ENCODE measurements at regions not wholly inside any gene's neighbourhood (a gene's known extent, or its start where the extent isn't known, plus 50 kb on each side); places are given as distances from the start of the nearest gene placed in this dataset.

DNA sequence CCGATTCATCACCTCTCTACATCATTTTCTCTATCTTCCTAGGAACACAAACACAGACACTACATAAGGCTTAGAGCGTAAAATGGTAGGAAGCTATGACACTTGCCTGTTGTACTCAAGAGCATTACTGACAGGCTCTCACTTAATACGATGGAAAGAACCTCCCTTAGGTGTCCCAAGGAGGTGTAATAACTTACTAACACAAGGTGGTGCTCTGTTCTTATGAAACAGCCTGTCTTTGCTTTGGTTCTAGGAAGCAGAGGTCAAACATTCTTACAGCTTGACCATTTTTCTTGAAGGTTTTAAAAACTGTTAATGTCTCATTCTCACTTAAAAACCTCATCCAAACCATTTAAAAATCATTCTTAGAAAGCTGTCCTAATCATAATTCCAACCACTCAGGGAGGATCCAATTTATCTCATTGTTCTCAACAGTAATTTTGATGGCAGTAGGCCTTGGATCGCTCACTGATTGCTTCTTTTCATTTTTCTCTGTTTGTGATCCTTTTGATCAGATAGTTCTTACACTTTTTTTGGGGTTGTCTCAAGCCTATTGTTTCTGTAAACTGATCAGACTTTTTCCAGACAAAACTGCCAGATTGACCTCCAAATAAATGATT, 317.8 kb upstream of the AGTR1 start:
- DNase-seq (ENCODE audit: low spot score), result peak; percentile 32

GRCh38 chr3:148381051-148381450, 316.7 kb upstream of the AGTR1 start:
- DNase-seq (ENCODE audit: low spot score), result no peak

GRCh38 chr3:148389916-148390315, 307.8 kb upstream of the AGTR1 start:
- no peak for DNase-seq (ENCODE audit: low spot score)

DNA sequence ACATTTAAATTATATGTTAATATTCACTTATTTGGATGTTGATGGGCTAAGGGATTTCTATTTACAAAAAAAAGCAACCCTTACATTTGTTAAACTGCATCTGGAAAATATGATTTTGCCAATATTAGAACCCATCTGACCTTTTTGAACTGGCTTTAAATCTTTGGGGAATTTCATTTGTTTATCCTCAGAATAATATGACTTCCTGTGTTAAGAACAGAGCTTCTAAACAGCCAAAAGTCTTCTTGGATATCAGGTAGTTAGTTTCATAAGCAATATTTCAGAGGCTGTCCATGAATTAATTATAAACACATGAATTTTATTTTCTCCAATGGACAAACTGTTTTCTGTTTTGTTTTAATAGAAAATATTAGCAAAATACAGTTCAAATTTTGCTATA, 301.9 kb upstream of the AGTR1 start:
- no peak for DNase-seq (ENCODE audit: low spot score)

GRCh38 chr3:148400754-148401153, 296.9 kb upstream of the AGTR1 start:
- DNase-seq (ENCODE audit: low spot score), result no peak

DNA sequence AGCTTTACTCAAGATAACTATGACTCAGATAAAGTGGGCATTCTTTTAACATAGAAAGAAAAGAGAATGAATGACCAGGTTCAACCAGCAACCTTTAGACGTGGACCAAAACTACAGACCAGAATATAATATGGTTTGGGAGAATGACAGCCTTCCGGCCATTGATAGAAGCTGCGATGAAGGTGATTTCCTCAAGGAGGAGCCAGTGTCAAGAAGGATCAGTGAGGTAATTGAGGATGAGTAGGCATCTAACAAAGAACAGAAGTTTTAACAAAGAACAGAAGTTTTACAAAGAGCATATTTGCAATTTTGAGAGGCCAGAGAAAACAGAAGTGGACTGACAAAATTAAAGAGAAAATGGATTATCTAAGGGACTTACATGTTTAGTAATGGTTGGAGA, 289.0 kb upstream of the AGTR1 start:
- no peak for DNase-seq (ENCODE audit: low spot score)

DNA sequence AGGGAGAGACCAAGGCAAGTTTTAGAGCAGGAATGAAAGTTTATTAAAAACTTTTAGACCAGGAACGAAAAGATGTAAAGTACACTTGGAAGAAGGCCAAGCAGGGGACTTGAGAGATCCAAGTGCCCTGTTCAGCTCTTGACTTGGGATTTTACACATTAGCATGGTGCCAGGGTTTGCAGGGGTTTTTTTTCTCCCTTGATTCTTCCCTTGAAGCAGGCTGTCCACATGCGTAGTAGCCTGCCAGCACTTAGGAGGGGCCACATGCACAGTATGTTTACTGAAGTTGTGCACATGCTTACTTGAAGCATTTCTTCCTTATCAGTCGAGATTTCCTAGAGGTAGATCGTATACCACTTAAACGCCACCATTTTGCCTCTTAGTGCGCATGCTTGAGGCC, 277.5 kb upstream of the AGTR1 start:
- no peak for DNase-seq (ENCODE audit: low spot score)

GRCh38 chr3:148428862-148429605, 268.7 kb upstream of the AGTR1 start:
- DNase-seq (ENCODE audit: low spot score), result no peak

DNA sequence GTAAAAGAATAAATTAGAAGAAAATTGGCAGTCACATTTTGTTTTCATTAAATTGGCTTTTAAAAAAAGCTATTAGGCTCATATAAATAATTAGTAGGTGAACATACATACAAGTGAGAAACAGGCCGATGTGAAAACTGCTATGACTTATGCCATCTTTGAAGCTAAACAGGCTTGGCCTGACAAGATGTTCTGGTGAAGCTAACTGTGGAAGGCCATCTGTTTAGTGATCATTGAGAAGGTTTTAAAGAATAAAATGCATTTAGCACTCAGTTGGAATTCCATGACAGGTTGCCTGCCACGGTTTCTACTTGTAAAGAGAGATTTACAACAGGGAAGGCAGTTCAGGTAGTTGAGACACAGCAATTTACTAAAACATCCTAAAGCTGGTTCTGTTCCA, 264.0 kb upstream of the AGTR1 start:
- DNase-seq (ENCODE audit: low spot score), result peak; percentile 16

- DNase-seq (ENCODE audit: low spot score), result no peak
These were observed 262.2 kb upstream of the AGTR1 start for GRCh38 chr3:148435534-148435933.

DNA sequence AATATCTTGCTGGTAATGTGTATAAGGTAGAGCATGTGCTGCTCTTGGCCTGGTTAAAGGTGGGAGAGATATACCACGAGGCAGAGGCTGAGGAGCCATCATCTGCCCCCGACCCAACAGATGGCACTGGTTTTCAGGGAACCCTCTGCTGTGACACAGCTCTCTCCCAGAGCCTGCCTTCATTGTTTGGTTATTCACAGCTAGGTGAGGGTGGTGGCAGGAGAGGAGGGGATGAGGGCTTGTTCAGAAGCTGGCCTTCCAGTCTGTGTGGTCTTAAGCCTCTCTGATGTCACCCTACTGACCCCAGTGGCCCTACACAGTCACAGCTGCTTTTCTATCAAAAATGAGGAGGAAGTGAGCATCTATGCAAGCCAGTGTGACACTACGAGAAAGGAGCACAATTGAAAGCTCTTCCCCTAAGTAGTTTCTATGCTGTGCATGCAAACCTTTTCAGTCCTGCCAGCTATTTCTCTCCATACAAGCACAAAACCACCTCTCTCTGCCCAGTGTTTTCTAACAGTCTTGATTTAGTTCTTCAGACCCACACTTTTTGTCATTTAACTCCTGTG, 258.4 kb upstream of the AGTR1 start:
- DNase-seq (ENCODE audit: low spot score), result no peak

- DNase-seq (ENCODE audit: low spot score), result no peak
These were observed 256.5 kb upstream of the AGTR1 start for GRCh38 chr3:148441191-148441590.

- DNase-seq (ENCODE audit: low spot score), result no peak
These were observed 246.9 kb upstream of the AGTR1 start for GRCh38 chr3:148450819-148451218.

DNA sequence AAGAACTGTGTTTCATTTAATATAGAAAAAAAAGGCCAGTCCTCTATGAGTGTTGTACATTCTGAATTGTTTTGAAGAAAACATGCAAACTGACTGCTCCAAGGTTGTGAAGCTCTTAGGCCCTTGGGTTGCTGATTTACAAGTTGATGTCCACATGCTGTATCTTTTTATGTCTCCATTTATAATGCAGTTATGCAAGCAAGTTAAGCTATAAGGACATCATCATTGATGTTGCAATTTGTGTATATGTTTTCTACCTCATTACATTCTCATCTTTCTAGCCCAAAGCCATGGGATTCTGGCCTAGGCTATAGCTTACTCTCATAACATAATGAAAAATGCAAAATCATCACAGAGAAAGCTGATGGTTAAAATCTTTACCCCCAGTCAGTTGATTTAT, 245.7 kb upstream of the AGTR1 start:
- DNase-seq (ENCODE audit: low spot score), result no peak

GRCh38 chr3:148453781-148454191, 243.9 kb upstream of the AGTR1 start:
- no peak for DNase-seq (ENCODE audit: low spot score)

DNA sequence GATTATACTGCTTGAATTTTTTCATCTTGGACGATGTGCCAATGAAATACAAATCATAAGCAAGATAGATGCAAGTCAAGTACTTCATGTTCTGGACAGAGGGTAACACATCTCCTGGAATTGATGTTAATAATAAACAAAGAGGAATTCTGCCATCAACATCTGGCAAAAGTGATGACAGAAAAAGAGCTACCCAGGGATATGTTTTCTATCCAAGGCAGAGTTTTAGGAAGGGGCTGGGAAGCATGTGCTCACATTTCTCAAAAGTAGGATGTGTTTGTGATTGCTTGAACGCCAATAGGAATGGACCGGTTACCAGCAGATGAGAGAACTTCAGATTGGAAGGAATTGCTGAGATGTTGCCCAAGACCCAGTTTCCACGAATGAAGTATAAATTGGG, 242.6 kb upstream of the AGTR1 start:
- no peak for DNase-seq (ENCODE audit: low spot score)

GRCh38 chr3:148457886-148458285, 239.8 kb upstream of the AGTR1 start:
- DNase-seq (ENCODE audit: low spot score), result no peak

GRCh38 chr3:148459931-148460513, 237.7 kb upstream of the AGTR1 start:
- no peak for DNase-seq (ENCODE audit: low spot score)

DNA sequence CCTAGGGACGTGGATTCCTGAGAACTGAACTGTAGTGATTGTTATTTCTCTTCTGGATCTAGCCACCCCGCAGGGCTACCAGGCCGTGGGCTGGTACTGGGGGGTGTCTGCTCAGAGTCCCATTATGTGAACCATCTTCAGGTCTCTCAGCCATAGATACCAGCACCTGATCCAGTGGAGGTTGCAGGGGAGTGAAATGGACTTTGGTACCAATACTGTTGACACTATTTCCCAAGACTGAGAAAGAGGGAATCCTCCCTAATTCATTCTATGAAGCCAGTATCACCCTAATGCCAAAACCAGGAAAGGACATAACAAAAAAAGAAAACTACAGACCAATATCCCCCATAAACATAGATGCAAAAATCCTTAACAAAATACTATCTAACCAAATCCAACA, 237.0 kb upstream of the AGTR1 start:
- DNase-seq (ENCODE audit: low spot score), result no peak

DNA sequence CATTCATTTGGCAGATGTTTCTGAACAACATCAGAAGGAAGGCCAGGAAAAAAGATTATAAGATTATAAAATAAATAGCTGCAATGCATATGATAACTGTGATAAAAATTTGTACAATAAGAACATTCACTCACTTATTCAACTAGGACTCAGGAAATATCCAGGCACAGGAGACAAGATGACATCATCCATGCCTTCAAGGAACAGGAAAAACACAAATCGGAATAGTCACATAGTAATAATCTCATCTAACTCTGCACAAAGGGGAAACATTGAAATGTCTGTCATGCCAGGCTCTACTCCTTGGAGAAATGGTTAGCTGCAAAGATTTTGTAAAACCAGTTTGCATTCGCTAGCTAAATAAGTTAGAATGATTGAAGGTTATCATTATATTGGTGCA, 233.5 kb upstream of the AGTR1 start:
- no peak for DNase-seq (ENCODE audit: low spot score)

- DNase-seq (ENCODE audit: low spot score), result no peak
These were observed 231.6 kb upstream of the AGTR1 start for GRCh38 chr3:148466143-148466542.

- no peak for DNase-seq (ENCODE audit: low spot score)
These were observed 230.5 kb upstream of the AGTR1 start for GRCh38 chr3:148466980-148467740.

DNA sequence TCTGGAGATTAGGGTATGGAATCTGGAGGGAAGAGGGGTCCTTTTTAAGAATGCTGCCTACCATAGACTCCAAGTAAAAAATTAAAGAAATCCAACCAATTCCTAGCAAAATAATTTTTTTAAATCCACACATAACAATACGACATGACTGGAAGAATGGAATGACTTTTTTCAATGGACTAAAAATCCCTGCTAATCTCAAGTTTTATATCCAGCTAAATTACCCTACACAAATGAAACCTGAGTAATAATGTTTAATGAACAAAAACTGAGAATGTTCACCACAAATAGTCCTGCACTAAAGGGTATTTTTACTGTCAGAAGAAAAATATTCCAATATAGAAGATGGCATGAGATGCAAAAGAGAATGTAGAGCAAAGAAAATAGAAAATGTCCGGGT, 220.3 kb upstream of the AGTR1 start:
- no peak for DNase-seq (ENCODE audit: low spot score)

All from Ammon's horn (tissue), 1 donor.